NB4 (cell line): ENCODE measurements at regions not wholly inside any gene's neighbourhood (a gene's known extent, or its start where the extent isn't known, plus 50 kb on each side); places are given as distances from the start of the nearest gene placed in this dataset.
A peak's percentile ranks its signal among the peaks of the same experiment; 100 is the strongest.

Experiments used
- DNase-seq: peaks from one replicate; pipeline ENCODE4 v3.0.0; 2010; ENCODE audit warnings: low read depth
- H3K4me3 ChIP-seq: one replicate; pipeline ENCODE4 v1.5.1; 2011; ENCODE audit warnings: mild to moderate bottlenecking, low read depth, low read length, moderate library complexity
- MYC ChIP-seq: IDR thresholded peaks from 2 replicates; pipeline ENCODE4 v1.6.1; 2011; ENCODE audit warnings: low read depth, low read length
- POLR2A ChIP-seq: IDR thresholded peaks from 2 replicates; pipeline ENCODE4 v1.6.1; 2011; ENCODE audit warnings: mild to moderate bottlenecking; ENCODE audit not compliant: insufficient read length; ENCODE audit errors: extremely low read depth
- TF ChIP-seq, protein P1 (sequence below): IDR thresholded peaks from 2 replicates; pipeline ENCODE4 v1.6.1; 2011; ENCODE audit warnings: low read depth, low read length
- TF ChIP-seq, protein P2 (sequence below): IDR thresholded peaks from one replicate; pipeline ENCODE4 v1.5.1; 2012; ENCODE audit warnings: low read depth, low read length

DNA sequence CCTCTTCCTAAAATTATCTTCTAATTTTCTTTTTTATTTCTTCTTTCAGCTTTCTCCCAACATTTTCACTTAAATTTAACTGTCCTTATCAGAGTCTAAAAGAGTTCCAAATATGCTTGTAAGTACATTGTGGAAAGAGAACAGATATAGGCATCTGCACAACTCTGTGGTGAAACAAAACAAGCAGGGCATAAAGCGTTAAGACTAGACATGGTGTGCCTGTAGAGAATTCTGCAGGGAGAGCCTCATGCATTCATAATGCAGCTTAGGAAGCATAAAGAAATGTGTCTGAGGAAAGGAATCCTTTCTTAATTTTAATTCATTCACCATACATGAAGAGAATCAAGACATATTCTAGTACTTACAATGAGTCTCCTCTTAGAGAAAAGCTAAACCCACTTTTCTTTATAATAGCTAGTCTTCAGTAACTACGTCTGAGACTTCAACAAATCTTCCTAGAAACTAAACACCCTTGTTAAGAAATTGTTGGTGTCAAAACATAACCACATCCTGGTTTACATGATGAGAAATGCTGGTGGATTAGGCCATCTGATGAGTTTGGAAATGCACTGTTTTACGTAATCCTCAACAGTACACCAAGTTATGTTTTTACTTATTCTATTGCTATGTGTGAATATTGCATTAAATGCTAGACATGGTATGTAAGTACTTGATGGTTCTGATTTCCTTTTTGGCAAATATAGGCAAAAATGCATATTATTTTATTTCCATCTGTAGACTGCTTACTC lies 307.8 kb upstream of the GIMD1 start:
- H3K4me3 ChIP-seq = peak overlapping the region; percentile 42
- DNase-seq = peak; percentile 94
- TF ChIP-seq MYC (0 out of 2 replicates have a peak, but pooled peaks have one; percentile 6), POLR2A (no peak)
- TF ChIP-seq, protein P1, sequence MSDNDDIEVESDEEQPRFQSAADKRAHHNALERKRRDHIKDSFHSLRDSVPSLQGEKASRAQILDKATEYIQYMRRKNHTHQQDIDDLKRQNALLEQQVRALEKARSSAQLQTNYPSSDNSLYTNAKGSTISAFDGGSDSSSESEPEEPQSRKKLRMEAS = peak; percentile 47; the same call in 1 of the 2 replicates
- TF ChIP-seq, protein P2, sequence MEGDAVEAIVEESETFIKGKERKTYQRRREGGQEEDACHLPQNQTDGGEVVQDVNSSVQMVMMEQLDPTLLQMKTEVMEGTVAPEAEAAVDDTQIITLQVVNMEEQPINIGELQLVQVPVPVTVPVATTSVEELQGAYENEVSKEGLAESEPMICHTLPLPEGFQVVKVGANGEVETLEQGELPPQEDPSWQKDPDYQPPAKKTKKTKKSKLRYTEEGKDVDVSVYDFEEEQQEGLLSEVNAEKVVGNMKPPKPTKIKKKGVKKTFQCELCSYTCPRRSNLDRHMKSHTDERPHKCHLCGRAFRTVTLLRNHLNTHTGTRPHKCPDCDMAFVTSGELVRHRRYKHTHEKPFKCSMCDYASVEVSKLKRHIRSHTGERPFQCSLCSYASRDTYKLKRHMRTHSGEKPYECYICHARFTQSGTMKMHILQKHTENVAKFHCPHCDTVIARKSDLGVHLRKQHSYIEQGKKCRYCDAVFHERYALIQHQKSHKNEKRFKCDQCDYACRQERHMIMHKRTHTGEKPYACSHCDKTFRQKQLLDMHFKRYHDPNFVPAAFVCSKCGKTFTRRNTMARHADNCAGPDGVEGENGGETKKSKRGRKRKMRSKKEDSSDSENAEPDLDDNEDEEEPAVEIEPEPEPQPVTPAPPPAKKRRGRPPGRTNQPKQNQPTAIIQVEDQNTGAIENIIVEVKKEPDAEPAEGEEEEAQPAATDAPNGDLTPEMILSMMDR = no peak

DNA sequence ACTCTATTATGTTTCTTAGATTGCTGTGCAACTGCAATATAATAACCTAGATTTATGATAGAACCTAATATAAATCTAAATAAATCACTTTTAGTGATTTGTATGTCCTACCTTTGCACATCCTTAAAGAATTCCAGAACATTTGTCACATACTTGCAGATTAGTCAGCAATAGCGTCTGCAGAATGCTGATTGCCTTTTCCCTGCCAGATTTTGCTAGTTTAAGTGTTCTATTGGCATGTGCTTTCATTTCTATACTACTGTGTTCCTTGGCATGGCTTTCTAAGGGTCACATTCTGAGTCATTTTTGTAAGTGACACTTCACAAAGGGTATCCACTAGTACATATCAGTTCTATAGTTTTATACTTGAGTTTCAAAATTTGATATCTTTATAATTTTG lies 303.1 kb upstream of the GIMD1 start:
- no peak for DNase-seq
- no peak overlapping the region for H3K4me3 ChIP-seq
- TF ChIP-seq POLR2A (no peak), MYC (no peak)
- TF ChIP-seq, protein P1 = no peak
- TF ChIP-seq, protein P2 = no peak

DNA sequence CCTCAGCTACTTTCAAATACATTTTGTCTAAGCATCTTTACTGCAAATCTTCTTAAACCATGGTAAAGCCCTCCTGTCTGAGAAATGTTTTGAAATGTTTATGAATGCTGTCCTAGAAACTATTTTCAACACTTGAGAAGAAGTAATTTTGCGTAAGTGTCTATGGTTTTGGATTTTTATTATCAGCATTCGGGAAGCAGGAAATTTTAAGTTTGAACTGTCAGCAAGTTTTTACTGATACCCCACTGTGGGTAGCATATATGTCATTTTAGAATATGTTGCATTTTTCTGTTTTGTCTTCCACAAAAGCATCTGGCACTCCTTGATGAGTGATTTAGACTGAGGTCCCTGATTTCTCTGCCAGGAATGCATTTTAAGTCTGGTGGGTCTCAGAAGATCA lies 302.4 kb upstream of the GIMD1 start:
- no peak overlapping the region for H3K4me3 ChIP-seq
- no peak for TF ChIP-seq MYC
- no peak for TF ChIP-seq POLR2A
- TF ChIP-seq, protein P1 = no peak
- TF ChIP-seq, protein P2 = no peak
- no peak for DNase-seq

DNA sequence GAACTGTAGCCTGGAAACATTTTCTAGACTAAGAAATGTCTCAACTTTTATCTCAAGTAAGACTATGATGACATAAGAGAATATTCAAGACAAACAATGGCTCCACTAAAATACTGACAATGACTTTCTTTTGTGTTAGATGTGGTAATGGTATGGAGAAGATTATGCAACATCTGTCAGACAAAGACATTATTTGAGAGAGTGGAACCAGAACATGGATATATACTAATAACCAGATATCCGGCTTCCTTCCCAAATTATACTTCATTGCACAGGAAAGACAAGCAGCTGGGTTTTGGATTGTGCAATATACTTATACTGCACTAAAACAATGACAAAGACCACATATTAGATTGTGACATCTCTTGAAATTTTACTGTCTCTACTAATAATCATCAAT lies 290.8 kb upstream of the GIMD1 start:
- no peak for TF ChIP-seq POLR2A
- TF ChIP-seq, protein P2 = no peak
- peak; percentile 84 for DNase-seq
- H3K4me3 ChIP-seq = no peak overlapping the region

DNA sequence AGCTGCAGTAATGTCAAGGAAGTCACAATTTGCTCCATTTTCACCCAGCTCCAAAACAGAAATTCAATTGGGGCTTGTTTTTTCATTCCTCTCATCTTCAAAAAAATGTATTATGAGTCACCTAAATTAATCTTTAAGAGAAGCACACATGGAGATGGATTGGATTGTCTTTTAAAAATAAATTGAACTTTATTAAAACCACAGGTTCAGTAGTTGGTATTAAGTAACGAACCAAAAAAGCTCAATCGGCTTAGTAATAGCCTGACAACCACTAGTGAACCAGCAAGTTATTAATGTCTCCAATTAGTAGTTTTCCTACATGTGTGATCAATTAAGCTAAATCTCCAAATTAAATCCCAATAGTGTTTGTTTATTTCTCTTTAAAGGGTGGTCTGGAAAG lies 283.5 kb upstream of the GIMD1 start:
- TF ChIP-seq POLR2A (no peak), MYC (no peak)
- TF ChIP-seq, protein P1 = no peak
- TF ChIP-seq, protein P2 = no peak
- no peak overlapping the region for H3K4me3 ChIP-seq
- DNase-seq = no peak

DNA sequence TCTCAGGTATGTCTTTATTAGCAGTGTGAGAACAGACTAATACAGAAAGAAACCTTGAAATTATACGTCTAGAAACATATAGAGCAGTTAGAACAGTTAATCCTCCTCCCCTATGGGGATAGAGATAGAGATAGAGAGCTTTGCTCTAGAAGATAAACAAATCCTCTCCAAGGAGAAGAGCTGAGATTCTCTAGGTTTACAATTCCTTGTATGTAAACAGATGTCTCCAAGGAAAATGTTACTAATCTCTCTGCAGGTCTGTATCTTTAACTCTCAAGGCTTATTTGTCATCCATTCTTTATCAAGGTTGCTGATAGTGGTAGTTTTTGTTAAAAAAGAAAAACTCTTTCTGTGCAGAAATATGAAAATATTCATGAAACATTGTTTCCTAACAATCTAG lies 282.1 kb upstream of the GIMD1 start:
- no peak for DNase-seq
- no peak overlapping the region for H3K4me3 ChIP-seq
- TF ChIP-seq, protein P1 = no peak
- TF ChIP-seq MYC (no peak), POLR2A (no peak)
- TF ChIP-seq, protein P2 = no peak
